Stimulated activated CD8-positive, alpha-beta memory T cell treated with anti-CD3 and anti-CD28 coated beads, Interleukin-12 subunit alpha, Interleukin-12 subunit beta, amount 100 ng/mL, for 4 hours (primary cell): ENCODE measurements at regions not wholly inside any gene's neighbourhood (a gene's known extent, or its start where the extent isn't known, plus 50 kb on each side); places are given as distances from the start of the nearest gene placed in this dataset.

ENCODE experiments used
- DNase-seq: peaks from one replicate; pipeline ENCODE4 v3.0.0-alpha.2; 2020; ENCODE audit warnings: low read depth

DNA sequence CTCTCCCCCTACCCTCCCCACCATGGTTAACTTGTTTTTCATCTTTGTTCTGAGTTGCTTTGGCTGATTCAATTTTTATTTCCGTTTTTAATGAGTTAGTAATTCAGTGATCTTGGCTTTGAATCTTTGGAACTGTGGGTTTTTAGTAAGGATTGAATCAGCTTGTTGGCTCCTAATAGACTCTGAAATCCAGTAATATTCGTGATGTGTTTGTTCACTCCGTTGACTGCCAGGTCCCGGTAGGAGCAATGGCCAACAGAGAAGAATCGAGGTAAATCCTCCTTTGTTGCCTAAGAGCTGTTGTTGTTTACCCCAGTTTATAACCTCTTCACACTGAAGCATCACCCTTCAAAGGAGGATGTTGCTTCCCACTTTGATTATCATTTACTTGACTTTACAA is 92.7 kb downstream of the PCSK1 start:
- DNase-seq = no peak

DNA sequence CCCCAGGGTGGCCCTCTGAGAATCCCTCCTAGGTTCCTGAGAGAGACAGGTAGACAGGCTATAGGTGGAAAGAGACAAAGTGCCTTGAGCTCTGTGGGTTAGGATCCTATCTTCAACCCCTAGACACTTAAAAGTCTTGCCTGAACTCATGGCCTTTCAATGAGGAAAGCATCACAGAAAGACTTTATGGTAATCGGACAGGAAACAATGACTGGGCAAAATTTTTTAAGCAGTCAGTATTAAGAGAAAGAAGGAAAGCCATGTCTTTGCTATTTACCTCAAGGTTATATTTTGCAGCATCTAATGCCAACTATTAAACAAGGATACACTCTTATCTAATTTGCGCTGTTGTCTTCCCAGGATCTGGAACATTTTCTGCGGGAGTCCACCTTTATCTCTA is 93.2 kb downstream of the PCSK1 start:
- no peak for DNase-seq

DNA sequence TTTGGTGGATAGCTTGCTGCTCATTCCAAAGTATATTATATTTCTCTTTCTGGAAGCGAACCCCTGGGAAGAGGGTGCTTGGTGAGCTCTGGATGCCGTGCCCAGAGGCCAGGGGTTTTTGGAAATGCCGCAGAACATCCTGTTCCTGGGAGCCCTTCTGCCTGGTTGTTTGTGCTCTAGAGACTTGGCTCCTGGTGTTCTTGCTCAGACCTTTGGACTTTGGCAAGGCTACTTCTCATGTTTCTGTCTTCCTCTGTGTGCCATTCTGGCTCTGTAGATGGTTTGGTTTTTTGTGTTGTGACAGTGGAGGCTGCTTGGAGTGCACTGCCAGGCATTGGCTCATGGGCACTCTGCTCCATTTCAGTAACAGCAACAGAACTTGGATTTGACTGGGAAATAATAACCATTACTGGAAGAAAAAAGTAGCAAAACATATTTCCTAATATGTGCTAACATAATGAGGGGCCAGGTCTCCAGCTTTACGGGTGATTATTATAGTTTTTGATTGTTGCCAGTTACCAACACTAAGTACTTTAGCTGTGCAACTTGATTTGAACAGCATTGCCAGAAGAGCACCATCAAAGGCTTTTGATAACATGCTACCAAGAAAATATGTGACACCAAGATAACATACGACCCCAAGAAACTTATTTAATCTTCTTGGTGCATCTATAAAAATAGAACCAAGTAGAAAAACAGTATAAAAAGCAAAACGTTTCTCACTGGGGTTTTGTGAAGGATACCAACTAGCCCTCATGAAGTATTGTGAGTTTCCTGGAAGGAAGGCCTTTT is 94.2 kb downstream of the PCSK1 start:
- DNase-seq = no peak

DNA sequence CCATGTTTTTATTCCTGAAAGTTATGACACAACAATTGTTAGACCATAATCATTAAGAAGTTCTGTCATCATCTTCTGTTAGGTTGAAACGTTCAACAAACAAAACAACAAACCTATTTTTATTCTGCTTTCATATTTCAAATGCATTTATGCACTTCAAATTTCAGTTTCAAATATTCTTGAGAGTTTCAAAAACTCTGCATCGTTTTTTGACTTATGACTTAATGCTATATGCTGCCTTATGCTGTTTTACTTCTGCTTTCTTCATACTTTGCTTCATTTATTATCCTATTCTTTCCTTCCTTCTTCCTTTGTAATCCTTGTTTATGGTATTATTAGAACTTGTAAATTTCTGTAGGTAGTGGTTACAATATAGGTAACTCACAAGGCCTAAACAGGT is 95.0 kb downstream of the PCSK1 start:
- DNase-seq = no peak

DNA sequence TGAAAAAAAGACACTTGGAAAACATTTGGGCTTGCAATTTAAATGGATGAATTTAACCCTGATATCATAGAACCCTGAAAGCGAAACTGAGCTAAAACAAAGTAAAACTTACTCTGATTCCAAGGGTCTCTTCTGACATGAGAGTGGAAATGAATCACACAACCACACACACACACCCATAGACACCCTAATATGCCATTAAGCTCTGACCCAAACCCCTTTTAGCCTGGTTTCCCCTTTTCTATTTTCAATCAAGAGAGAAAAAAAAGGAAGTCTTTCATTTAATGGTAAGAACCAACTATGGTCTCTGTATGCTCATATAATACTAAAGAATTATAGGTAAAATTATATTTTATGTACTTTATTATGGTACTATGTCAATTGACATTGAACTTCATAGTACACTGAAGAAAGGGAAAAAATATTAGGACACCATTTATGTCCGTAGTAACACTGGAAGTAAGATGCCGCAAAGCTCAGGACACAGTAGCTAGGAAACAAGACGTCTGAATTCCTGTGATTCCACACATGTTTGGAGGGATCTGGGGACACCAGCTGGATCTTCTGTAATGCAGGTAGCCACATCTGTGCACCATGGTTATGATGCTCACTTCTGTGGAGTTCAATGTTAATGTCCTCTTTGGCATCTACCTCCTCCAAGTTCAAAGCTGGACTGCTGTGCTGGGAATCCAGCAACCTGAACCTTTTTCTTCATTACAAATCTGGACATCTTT is 95.8 kb downstream of the PCSK1 start:
- no peak for DNase-seq

DNA sequence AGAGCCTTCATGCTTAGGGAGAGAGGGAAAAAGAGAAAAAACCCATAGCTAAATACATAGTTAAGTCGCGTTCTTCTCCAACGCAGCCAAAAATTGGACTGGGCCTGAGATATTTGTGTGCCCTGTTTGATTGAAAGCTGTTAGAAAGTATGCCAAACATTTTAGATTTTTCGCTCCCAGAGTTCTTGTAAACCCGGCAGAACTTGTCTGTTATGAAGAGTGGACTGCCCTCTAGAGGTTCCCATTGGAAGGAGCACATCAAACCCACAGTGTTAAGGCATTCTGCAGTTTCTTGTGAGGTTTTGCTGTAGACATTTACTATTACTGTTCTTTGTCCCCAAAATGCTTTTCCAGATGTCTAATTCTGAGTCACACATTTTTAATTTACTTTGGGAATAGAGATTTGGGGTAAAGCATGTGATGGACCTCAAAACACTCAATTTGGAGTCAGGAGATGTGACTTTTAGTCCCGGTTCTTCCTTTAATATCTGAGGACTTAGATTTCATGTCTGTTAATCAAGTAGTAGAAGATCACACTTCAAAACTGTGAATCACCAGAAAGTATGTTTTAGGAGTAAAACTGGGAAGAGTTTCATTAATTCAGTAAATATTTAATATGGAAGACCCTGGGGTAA is 96.6 kb downstream of the PCSK1 start:
- peak; percentile 13 for DNase-seq

DNA sequence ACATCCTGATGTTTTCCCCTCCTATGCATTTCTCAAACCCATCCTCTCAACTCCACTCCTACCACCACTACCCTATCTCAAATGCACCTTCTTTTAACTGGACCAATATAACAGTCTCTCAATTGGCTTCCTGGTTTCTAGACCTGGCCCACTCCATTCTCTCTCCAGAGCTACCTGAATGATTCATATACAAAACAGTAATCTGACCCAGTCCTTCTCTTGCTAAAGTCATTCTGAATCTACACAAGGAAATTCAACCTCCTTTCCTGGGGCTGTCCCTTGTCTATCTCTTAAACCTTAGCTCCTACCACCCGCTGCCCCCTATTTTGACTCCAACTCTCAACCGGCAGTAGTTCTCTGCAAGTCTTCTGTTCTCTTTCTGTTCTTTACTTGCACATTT is 97.2 kb downstream of the PCSK1 start:
- DNase-seq = no peak

DNA sequence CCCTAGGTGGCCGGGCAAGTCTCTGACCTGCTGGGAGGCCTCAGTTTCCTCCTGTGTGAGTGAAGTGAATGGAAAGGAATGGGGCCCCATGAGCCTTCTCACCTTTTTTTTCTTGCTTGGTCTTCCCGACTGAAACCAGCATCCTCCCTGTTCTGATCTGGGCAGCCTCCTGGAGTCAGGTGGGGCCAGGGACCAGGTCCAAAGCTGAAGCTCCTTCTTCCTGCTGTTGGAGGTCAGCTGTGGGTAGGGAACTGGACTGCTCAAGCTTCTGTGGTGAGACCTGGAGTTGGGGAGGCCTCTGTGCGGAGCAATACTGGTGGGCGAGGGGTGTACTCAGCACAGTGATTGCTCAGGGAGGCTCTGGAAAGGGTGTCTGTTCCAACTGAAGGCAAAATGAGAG is 99.7 kb downstream of the PCSK1 start:
- DNase-seq = no peak

DNA sequence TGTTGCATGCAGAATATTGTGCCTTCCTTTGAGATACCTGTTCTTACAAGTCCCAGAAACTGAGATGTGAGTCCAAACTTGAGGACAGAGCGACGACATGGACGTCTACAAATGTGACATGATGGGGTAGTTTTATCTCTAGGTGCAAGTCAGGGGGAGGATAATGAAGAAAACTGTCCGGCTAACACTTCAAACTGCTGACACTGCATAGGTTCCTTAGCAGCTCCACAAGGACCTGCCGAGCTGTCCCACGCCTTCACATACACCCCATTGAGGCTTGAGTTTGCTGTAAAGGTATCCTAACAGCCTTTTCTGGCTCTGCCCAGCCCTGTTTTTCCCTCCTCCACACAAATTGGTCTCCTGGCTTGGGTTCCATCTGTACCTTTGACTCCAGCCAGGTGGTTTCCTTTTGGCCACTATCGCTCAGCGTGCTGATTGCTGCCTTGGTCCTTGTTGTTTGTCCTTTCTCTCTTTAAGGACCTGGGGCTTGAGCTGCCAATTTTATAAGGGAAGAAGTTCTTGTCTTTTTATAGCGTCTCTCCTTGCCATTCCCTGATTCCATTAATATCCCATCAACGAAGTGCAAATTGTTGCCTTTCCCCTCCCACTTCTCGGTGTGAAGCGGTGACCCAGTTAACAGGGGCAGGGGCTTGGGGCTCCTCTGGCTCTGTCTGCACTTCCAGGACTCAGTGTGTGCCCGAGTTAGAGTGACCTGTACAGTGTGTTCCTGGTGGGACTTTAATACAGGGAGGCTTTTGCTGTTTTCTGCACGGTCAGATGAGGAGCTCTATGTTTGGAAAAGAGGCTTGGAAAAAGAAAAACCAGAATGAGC is 100.3 kb downstream of the PCSK1 start:
- DNase-seq = no peak

DNA sequence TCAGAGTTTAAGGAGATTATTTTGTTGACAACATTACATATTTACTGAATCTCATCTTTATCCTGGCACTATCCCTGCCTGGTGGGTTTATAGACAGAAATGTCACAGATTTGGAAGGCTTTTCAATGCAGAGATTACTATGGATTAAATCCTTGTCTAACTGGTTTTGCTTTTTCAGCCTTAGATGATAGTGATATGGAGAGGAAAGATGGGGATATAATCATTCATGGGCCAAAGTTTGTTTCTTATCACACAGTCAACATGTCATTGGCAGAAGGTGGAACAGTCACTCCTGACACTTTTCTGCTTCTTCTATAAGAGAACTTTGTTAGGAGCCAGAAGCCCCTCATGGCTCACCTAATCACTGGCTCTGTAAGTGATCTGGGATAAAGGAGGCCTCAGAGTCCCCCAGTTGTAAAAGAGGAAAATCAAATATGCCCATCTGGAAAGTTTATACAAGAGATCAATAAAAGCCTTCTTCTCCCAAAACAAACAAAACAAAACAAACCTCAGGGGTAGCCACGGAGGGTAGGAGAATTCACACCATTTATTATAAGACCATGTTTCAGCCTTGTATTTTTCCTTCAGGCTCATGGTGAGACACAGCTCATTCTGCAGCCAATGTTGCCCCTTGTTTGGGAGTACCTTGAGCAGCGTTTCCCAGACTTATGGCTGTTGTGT is 101.2 kb downstream of the PCSK1 start:
- no peak for DNase-seq

DNA sequence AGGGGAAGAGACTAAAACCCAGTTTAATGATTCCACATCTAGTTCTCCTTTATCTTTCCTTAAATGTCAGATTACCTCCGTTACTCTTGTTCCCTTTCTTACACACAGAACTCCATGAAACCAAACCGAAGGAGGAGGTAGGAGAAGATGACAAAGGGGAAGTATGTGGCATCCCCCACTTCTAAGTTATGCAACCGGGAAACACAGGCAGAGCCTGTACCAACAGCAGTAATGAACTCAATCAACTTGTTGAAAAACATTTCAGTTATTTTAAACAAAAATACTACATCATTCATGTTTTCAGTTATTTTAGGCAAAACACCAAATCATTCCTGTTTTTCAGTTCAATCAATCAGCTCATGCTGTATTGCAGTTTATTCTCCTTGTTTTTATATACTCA is 101.8 kb downstream of the PCSK1 start:
- DNase-seq = no peak

DNA sequence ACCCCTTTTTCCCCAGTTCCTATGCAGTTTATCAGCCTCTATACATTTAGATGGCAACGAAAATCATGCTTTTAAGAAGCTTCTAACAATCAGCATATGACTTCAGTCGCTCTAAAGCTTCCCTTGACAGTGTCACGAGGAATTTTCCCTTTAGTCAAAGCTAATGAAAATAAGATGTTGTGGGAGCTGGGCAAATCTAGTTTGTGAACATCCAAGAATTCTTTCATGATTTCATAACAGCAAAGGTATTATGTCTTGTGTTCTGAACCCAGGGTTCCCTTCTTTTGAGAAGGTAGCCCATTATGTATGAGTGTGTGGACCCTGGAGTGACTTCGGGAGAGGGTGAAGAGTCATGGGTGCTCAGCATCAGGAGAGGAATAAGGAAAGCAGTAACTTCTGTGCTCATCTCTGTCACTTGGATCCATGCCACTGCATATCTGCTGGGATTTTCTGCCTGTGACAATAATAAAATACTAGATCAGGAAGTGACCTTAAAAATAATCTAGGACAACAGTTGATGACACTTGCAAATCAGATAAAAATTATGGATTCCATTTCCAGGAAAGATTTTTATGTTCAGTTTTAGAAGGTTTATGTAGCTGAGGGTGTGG is 102.4 kb downstream of the PCSK1 start:
- DNase-seq = no peak

DNA sequence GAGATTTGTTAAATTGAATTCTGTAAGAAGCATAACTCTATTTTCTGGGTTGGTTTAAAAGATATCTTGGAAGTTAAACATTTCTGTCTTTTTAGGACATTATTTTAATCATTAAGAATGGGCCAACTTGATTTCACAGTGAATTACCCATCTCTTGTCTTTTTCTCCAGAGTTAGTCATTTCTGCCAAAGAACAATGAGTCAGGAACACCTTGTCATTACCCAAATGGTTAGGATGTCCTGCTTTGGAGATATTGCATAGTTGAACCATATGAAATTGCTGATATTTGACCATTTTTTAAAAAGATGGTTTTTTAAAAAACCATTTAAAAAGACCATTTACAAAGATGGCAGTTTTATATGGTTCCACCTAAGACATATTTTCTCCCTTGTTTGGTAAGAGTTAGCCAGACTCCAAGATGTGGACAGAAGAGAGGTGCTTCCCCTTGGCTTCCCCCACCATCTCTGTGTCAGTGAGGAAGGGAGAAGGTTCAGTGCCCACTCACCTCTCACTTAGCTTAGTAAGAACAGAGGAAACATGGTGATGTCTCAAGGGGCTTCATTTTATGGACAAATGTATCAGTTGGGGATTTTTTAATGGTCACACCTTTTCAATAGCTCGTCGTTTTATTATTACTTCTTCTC is 103.0 kb downstream of the PCSK1 start:
- DNase-seq = no peak

DNA sequence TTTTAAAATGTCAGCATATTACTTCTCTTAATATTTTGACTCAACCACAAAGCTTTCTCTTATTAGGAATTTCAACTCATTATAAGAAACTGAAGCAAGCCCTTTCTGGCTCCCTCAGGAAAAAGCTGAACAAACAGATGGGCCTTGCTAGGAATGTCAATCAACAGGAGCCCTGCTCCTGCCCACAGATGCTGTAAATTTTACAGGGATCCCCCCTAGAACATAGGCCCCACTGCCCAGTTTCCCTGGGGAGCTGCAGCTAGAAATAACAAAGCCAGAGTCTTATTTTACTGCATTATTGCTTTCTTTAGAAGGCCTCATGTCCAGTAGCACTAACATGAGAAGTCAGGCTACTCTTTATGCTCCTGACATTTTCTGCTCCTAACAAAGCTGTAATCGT is 103.8 kb downstream of the PCSK1 start:
- no peak for DNase-seq

DNA sequence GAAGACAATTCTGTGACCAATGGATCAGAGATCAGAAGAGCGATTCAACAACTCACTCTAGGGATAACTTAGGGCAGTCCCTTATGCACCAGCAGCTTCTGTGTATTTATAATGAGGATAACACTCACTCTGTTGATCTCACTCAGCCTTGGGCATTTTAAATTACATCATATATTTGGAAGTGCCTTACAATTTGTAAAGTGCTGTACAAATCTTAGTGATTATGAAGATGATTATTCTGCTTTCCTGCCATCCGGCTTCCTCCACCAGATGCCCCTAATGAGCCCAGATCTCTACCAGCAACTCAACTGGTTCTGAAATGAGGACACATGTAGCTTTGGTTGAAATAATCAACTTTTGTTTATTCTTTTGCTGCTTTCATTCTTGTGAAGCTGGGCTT is 105.3 kb downstream of the PCSK1 start:
- DNase-seq = no peak

DNA sequence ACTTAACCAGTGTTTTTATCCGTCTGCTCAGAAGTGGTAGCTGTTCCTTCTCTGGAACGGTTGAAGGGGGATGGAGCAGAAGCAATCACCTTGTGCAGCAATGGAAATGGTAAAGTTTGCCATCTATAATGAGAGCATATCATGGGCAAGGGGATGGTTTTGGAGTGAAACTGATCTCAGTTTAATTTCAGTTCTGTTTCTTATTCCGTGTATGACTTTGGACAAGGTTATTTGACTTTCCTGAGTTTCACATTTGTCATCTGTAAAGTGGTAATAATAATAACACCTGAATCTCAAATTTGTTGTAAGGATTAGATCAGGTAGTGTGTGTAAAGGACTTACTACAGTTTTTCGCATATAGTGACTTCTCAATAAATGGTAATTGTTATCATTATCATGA is 106.1 kb downstream of the PCSK1 start:
- no peak for DNase-seq

DNA sequence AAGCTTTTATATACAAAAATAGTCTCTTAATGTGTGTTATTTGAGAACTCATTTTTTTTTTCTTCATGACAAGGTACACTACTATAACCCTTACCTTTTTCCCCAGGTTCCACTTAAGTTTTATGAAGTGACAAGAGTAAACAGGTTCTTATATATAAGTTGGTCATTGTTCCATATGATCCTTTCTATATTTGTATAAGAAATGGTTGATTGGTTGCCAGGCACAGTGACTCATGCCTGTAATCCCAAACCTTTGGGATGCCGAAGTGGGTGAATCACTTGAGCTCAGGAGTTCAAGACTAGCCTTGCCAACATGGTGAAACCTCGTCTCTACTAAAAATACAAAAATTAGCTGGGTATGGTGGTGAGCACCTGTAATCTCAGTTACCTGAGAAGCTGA is 108.3 kb downstream of the PCSK1 start:
- DNase-seq = no peak

DNA sequence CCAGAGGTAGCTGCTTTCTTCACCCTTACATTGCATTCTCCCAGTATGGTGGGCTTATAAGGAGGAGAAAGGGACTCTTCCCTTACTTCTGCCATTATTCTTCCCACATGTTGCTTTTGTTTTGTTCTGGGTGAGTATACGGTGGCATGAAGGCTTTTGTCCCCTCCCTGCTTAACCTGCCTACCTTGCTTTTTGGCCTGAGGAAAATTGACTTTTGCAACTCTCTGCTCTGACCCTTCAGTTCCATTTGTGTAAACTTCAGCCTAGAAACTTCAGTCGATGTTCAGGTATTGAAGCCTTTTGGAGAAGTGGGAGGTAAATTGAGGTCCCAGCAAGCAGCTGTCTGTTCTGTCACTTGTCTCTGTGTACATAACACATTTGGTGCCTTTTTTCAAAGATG is 110.2 kb downstream of the PCSK1 start:
- DNase-seq = no peak

DNA sequence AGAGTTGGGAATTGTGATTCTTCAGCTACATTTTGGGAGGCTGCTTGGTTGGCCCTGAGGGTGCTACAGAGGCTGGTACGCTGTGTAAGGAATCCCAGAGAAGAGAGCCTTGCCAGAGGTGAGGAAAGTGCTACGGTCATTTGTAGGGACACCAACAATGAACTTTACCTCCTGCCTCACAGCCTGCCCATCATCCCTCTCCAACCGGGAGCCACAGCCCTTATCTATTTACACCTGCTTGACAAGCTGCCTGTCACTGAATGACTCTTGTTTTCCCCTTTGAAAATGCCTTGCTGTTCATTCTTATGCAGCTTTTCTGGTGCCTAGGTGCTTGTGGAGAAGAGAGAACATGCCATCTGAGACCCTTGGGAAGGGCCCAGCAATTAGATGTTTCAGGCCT is 110.8 kb downstream of the PCSK1 start:
- no peak for DNase-seq

DNA sequence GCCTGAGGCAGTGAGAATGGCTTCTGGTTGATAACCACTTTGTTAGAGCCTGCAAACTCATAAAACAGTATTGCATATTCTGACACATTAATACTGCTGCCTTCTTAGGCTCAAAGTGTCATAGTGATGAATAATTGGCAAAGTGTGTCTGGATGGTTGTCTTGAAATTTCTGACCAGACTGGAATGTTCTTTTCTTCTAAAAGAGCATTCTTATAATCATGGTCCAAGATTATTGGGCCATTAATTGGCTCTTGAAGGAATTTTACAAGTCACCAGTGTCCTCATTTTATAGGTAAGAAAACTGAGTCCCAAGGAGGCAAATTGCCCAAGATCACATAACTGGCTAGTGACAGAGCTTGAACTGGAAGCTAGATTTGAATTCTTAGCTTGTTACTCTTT is 111.7 kb downstream of the PCSK1 start:
- DNase-seq = no peak

DNA sequence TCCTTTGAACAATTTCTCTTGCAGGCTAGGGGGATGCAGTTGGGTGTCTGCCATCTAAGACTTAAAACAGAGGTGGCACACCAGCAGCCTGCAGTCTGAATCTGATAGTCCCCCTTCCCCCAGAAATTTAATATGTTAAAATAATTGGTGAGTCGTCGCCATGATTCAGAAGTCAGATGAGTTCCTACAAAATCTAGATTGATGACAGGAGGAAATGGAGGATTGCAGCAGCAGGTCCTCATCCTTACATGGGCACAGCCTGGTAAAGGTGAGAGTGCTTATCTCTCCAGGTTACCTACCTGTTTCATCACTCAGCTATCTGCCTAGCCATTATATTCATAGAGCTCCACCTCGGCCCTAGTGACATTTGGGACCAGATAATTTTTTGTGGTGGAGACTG is 112.3 kb downstream of the PCSK1 start:
- no peak for DNase-seq
